Neural cell (in vitro differentiated cells): ENCODE measurements at regions not wholly inside any gene's neighbourhood (a gene's known extent, or its start where the extent isn't known, plus 50 kb on each side); places are given as distances from the start of the nearest gene placed in this dataset.

Source experiments
- H2AFZ ChIP-seq: fragments of 200-600, 300-800 bp; sonication (generic), shearing (Covaris generic); 2 replicates; pipeline ENCODE4 v1.6.0; 2014; ENCODE audit warnings: low read depth, mild to moderate bottlenecking, antibody characterized with exemption, low read length, moderate library complexity
- H3F3A ChIP-seq: fragments of 200-600 bp; shearing (Covaris generic); 2 replicates; pipeline ENCODE4 v1.6.1; 2016; ENCODE audit warnings: mild to moderate bottlenecking, moderate library complexity, mixed read lengths, antibody characterized with exemption, low read length; ENCODE audit not compliant: insufficient read depth, poor library complexity, severe bottlenecking
- H3K27ac ChIP-seq: fragments of 200-600, 300-800 bp; sonication (generic), shearing (Covaris generic); 2 replicates; pipeline ENCODE4 v1.5.1; 2014; ENCODE audit warnings: mild to moderate bottlenecking, low read length, moderate library complexity
- H3K27me3 ChIP-seq: fragments of 300-800, 200-600 bp; sonication (generic), shearing (Covaris generic); 2 replicates; pipeline ENCODE4 v1.6.0; 2014; ENCODE audit warnings: mild to moderate bottlenecking, low read depth, low read length, moderate library complexity; ENCODE audit not compliant: insufficient read depth
- H3K36me3 ChIP-seq: fragments of 300-800, 200-600 bp; sonication (generic), shearing (Covaris generic); 2 replicates; pipeline ENCODE4 v1.5.1; 2014; ENCODE audit warnings: mild to moderate bottlenecking, antibody characterized with exemption, low read length, moderate library complexity; ENCODE audit not compliant: insufficient read depth
- H3K4me2 ChIP-seq: fragments of 300-800, 200-600 bp; sonication (generic), shearing (Covaris generic); 2 replicates; pipeline ENCODE4 v1.6.0; 2014; ENCODE audit warnings: mild to moderate bottlenecking, low read length
- H3K4me3 ChIP-seq: fragments of 300-800, 200-600 bp; sonication (generic), shearing (Covaris generic); 2 replicates; pipeline ENCODE4 v1.5.1; 2014; ENCODE audit warnings: mild to moderate bottlenecking, low read length, moderate library complexity
- H3K79me2 ChIP-seq: fragments of 200-600 bp; shearing (Covaris generic); replicated peaks from 2 replicates; pipeline ENCODE4 v1.6.0; 2014; ENCODE audit warnings: mild to moderate bottlenecking, low read length, moderate library complexity; ENCODE audit not compliant: insufficient read depth
- H3K9ac ChIP-seq: fragments of 300-800, 200-600 bp; sonication (generic), shearing (Covaris generic); 2 replicates; pipeline ENCODE4 v1.6.1; 2016; ENCODE audit warnings: mild to moderate bottlenecking, low read length, mixed read lengths
- H3K9me2 ChIP-seq: fragments of 200-600 bp; shearing (Covaris generic); 2 replicates; pipeline ENCODE4 v1.6.1; 2016; ENCODE audit warnings: mild to moderate bottlenecking, low read length, mixed read lengths; ENCODE audit not compliant: insufficient read depth
- H3K9me3 ChIP-seq: fragments of 200-600, 300-800 bp; sonication (generic), shearing (Covaris generic); 2 replicates; pipeline ENCODE4 v1.6.1; 2016; ENCODE audit warnings: mild to moderate bottlenecking, mixed run types, low read length, moderate library complexity, mixed read lengths
- H4K20me1 ChIP-seq: fragments of 200-600 bp; shearing (Covaris generic); 2 replicates; pipeline ENCODE4 v1.6.1; 2016; ENCODE audit warnings: mild to moderate bottlenecking, mixed run types; ENCODE audit not compliant: insufficient read depth
- CTCF ChIP-seq: fragments of 450-650 bp; IDR thresholded peaks from 2 replicates; pipeline ENCODE4 v1.5.1; 2014; ENCODE audit warnings: antibody characterized with exemption, mild to moderate bottlenecking, moderate library complexity; ENCODE audit not compliant: poor library complexity, severe bottlenecking
- EP300 ChIP-seq: fragments of 450-650 bp; conservative IDR thresholded peaks from 2 replicates; pipeline ENCODE4 v1.6.1; 2014; ENCODE audit warnings: antibody characterized with exemption, mild to moderate bottlenecking, moderate library complexity; ENCODE audit not compliant: poor library complexity, severe bottlenecking
- EZH2 ChIP-seq: fragments of 200-600, 300-800 bp; shearing (Covaris generic), sonication (generic); IDR thresholded peaks from 2 replicates; pipeline ENCODE4 v1.6.1; 2014; ENCODE audit warnings: antibody characterized with exemption, low read length, borderline replicate concordance, mild to moderate bottlenecking; ENCODE audit not compliant: insufficient read depth, poor library complexity, severe bottlenecking
- MXI1 ChIP-seq: fragments of 450-650 bp; conservative IDR thresholded peaks from 2 replicates; pipeline ENCODE4 v1.6.1; 2014; ENCODE audit warnings: antibody characterized with exemption, mild to moderate bottlenecking; ENCODE audit not compliant: poor library complexity, severe bottlenecking
- POLR2AphosphoS5 ChIP-seq: IDR thresholded peaks from 2 replicates; pipeline ENCODE4 v1.6.1; 2012
- RAD21 ChIP-seq: fragments of 450-650 bp; conservative IDR thresholded peaks from 2 replicates; pipeline ENCODE4 v1.6.1; 2014; ENCODE audit warnings: antibody characterized with exemption, mild to moderate bottlenecking, moderate library complexity
- SMC3 ChIP-seq: fragments of 450-650 bp; conservative IDR thresholded peaks from 2 replicates; pipeline ENCODE4 v1.6.1; 2014; ENCODE audit warnings: antibody characterized with exemption, mild to moderate bottlenecking, moderate library complexity; ENCODE audit not compliant: poor library complexity
- TAF1 ChIP-seq: IDR thresholded peaks from 2 replicates; pipeline ENCODE4 v1.6.1; 2012; ENCODE audit warnings: low read depth
- TF ChIP-seq, protein P1 (sequence below): IDR thresholded peaks from 2 replicates; pipeline ENCODE4 v1.6.1; 2012; ENCODE audit warnings: borderline replicate concordance

- no peak for TF ChIP-seq CTCF
- TF ChIP-seq MXI1: no peak
- no peak for TF ChIP-seq TAF1
- no peak for TF ChIP-seq POLR2AphosphoS5
Observed at GRCh38 chr12:88418856-88419497, 161.3 kb downstream of the KITLG start (continued).

- Histone ChIP-seq H3K4me3 (no peak overlapping the region), H3K36me3 (no peaks in the 10 kb centered on the region), H3F3A (no peaks in the 10 kb centered on the region), H3K9ac (no peak overlapping the region), H2AFZ (no peak overlapping the region), H3K27me3 (no peaks in the 10 kb centered on the region), H3K9me2 (no peaks in the 10 kb centered on the region), H3K27ac (no peak overlapping the region), H4K20me1 (no peaks in the 10 kb centered on the region), H3K4me2 (no peak overlapping the region), H3K9me3 (no peaks in the 10 kb centered on the region), H3K79me2 (no peaks in the 10 kb centered on the region)
- TF ChIP-seq CTCF (no peak), EP300 (no peak), RAD21 (no peak), SMC3 (no peak), POLR2AphosphoS5 (no peak), EZH2 (no peak), TAF1 (no peak)
- TF ChIP-seq, protein P1, sequence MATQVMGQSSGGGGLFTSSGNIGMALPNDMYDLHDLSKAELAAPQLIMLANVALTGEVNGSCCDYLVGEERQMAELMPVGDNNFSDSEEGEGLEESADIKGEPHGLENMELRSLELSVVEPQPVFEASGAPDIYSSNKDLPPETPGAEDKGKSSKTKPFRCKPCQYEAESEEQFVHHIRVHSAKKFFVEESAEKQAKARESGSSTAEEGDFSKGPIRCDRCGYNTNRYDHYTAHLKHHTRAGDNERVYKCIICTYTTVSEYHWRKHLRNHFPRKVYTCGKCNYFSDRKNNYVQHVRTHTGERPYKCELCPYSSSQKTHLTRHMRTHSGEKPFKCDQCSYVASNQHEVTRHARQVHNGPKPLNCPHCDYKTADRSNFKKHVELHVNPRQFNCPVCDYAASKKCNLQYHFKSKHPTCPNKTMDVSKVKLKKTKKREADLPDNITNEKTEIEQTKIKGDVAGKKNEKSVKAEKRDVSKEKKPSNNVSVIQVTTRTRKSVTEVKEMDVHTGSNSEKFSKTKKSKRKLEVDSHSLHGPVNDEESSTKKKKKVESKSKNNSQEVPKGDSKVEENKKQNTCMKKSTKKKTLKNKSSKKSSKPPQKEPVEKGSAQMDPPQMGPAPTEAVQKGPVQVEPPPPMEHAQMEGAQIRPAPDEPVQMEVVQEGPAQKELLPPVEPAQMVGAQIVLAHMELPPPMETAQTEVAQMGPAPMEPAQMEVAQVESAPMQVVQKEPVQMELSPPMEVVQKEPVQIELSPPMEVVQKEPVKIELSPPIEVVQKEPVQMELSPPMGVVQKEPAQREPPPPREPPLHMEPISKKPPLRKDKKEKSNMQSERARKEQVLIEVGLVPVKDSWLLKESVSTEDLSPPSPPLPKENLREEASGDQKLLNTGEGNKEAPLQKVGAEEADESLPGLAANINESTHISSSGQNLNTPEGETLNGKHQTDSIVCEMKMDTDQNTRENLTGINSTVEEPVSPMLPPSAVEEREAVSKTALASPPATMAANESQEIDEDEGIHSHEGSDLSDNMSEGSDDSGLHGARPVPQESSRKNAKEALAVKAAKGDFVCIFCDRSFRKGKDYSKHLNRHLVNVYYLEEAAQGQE: no peak
Observed at GRCh38 chr12:88419794-88420193, 160.5 kb downstream of the KITLG start.

GRCh38 chr12:88420457-88420856 lies 159.8 kb downstream of the KITLG start:
- Histone ChIP-seq H3K4me2 (no peak overlapping the region), H3K9me3 (no peaks in the 10 kb centered on the region), H3K27me3 (no peaks in the 10 kb centered on the region), H3K27ac (no peak overlapping the region), H4K20me1 (no peaks in the 10 kb centered on the region), H3K9me2 (no peaks in the 10 kb centered on the region), H3K79me2 (no peaks in the 10 kb centered on the region), H3K9ac (no peak overlapping the region), H2AFZ (no peak overlapping the region), H3F3A (no peaks in the 10 kb centered on the region), H3K36me3 (no peaks in the 10 kb centered on the region), H3K4me3 (no peak overlapping the region)
- TF ChIP-seq TAF1 (no peak), SMC3 (no peak), CTCF (no peak), POLR2AphosphoS5 (no peak), EZH2 (no peak), EP300 (no peak), MXI1 (no peak), RAD21 (no peak)
- TF ChIP-seq, protein P1: no peak
